GM10248 (cell line): ENCODE measurements at regions not wholly inside any gene's neighbourhood (a gene's known extent, or its start where the extent isn't known, plus 50 kb on each side); places are given as distances from the start of the nearest gene placed in this dataset.

Source experiments
- CTCF ChIA-PET: fragments of 300-600 bp; sonication (Branson Sonifier 250); formaldehyde crosslinking; extraction: SDS; loops from one replicate; lab custom pipeline; 2021; ENCODE audit warnings: antibody characterized with exemption; lab: Yijun Ruan, JAX
- POLR2A ChIA-PET: fragments of 350-650 bp; sonication (Branson Sonifier 250); formaldehyde crosslinking; extraction: SDS; loops from one replicate; lab custom pipeline; 2020; ENCODE audit warnings: antibody characterized with exemption; lab: Yijun Ruan, JAX
- DNase-seq: peaks from one replicate; pipeline ENCODE4 v3.0.0; 2012; ENCODE audit errors: extremely low spot score
- TF ChIP-seq, protein P1 (sequence below): IDR thresholded peaks from 2 replicates; pipeline ENCODE4 v1.5.1; 2012; ENCODE audit warnings: mild to moderate bottlenecking, low read depth; ENCODE audit errors: extremely low read depth, missing control alignments, control extremely low read depth

GRCh38 chr2:160871953-160872352 lies 288.3 kb upstream of the TANK start:
- POLR2A ChIA-PET = no interaction called here
- CTCF ChIA-PET = no interaction called here
- TF ChIP-seq, protein P1, sequence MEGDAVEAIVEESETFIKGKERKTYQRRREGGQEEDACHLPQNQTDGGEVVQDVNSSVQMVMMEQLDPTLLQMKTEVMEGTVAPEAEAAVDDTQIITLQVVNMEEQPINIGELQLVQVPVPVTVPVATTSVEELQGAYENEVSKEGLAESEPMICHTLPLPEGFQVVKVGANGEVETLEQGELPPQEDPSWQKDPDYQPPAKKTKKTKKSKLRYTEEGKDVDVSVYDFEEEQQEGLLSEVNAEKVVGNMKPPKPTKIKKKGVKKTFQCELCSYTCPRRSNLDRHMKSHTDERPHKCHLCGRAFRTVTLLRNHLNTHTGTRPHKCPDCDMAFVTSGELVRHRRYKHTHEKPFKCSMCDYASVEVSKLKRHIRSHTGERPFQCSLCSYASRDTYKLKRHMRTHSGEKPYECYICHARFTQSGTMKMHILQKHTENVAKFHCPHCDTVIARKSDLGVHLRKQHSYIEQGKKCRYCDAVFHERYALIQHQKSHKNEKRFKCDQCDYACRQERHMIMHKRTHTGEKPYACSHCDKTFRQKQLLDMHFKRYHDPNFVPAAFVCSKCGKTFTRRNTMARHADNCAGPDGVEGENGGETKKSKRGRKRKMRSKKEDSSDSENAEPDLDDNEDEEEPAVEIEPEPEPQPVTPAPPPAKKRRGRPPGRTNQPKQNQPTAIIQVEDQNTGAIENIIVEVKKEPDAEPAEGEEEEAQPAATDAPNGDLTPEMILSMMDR = no peak

GRCh38 chr2:160876029-160876428 lies 284.2 kb upstream of the TANK start:
- no peak for DNase-seq
- TF ChIP-seq, protein P1 = no peak
- CTCF ChIA-PET = no interaction called here
- POLR2A ChIA-PET = no interaction called here

More at GRCh38 chr2:160871953-160872352, 288.3 kb upstream of the TANK start:
- DNase-seq = no peak

- CTCF ChIA-PET = no interaction called here
- DNase-seq = no peak
- TF ChIP-seq, protein P1 = no peak
Measured at GRCh38 chr2:160876765-160877164, 283.5 kb upstream of the TANK start.

GRCh38 chr2:160878618-160879017 lies 281.6 kb upstream of the TANK start:
- DNase-seq = no peak
- ChIA-PET POLR2A (no interaction called here), CTCF (no interaction called here)
- TF ChIP-seq, protein P1 = no peak

More at GRCh38 chr2:160876765-160877164, 283.5 kb upstream of the TANK start:
- POLR2A ChIA-PET = no interaction called here

- TF ChIP-seq, protein P1 = no peak
- CTCF ChIA-PET = interaction anchor here (1.1 to 1.5 kb wide), 3 partner anchors 10 to 17 kb away, joined by 3 to 5 read pairs (median 3); no protein-coding TSS in a partner anchor
- DNase-seq = no peak
- POLR2A ChIA-PET = no interaction called here
Measured at GRCh38 chr2:160882906-160883305, 277.3 kb upstream of the TANK start.

GRCh38 chr2:160884056-160884455 lies 276.2 kb upstream of the TANK start:
- no peak for DNase-seq
- TF ChIP-seq, protein P1 = no peak
- CTCF ChIA-PET = interaction anchor here (1.2 kb wide), 1 partner anchor 16 kb away, joined by 3 read pairs; no protein-coding TSS in a partner anchor
- POLR2A ChIA-PET = no interaction called here
